Lower leg skin (tissue), 3 donors: ENCODE measurements at regions not wholly inside any gene's neighbourhood (a gene's known extent, or its start where the extent isn't known, plus 50 kb on each side); places are given as distances from the start of the nearest gene placed in this dataset.

Source experiments
- POLR2A ChIP-seq, 2 donors: fragments of 450-650 bp; IDR thresholded peaks; one replicate each; pipeline ENCODE4 v1.6.1; 2016 to 2017; ENCODE audit warnings: antibody characterized with exemption in 2 of 2, mild to moderate bottlenecking in 1 of 2, moderate library complexity in 1 of 2
- TF ChIP-seq, protein P1 (sequence below), 3 donors: fragments of 450-650 bp; IDR thresholded peaks; one replicate each; pipeline ENCODE4 v1.5.1; 2016; ENCODE audit warnings: antibody characterized with exemption in 3 of 3, mild to moderate bottlenecking in 3 of 3, moderate library complexity in 2 of 3

DNA sequence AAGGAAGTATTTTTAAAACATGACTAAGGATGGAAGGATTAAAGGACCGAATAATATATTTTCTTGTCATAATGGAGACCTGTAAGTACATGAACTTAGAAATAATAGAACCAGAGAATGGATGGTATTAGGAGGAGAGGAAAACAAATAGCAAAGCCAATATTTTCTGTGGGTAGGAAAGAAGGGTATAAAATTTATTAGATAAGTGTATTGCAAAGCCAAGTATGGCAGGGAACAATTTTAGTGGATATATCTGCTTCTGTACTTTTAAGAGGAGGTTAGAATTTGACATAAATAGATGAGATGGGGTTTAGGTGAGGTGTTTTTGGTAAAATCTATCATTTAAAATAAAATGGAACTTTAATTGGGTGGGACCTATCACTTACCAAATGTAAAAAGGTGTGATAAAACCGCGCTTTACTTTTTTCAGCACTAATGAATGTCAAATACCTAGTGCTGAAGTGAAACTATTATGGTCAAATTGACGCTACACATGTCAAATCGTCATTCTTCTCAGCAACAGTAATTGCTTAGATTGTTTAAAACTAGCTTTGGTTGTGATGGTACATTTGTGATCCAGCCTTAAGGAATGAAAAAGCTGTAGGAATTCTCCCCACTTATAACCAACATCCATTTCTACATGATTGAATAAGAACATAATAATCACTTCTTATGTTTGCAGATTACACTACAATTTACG is 78.1 kb upstream of the ZEB2 start:
- TF ChIP-seq, protein P1, sequence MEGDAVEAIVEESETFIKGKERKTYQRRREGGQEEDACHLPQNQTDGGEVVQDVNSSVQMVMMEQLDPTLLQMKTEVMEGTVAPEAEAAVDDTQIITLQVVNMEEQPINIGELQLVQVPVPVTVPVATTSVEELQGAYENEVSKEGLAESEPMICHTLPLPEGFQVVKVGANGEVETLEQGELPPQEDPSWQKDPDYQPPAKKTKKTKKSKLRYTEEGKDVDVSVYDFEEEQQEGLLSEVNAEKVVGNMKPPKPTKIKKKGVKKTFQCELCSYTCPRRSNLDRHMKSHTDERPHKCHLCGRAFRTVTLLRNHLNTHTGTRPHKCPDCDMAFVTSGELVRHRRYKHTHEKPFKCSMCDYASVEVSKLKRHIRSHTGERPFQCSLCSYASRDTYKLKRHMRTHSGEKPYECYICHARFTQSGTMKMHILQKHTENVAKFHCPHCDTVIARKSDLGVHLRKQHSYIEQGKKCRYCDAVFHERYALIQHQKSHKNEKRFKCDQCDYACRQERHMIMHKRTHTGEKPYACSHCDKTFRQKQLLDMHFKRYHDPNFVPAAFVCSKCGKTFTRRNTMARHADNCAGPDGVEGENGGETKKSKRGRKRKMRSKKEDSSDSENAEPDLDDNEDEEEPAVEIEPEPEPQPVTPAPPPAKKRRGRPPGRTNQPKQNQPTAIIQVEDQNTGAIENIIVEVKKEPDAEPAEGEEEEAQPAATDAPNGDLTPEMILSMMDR (IDR thresholded peaks at IDR 0.05): no peak
- no peak for TF ChIP-seq POLR2A (IDR thresholded peaks at IDR 0.05)
